ENCODE measurements at regions not wholly inside any gene's neighbourhood (a gene's known extent, or its start where the extent isn't known, plus 50 kb on each side); places are given as distances from the start of the nearest gene placed in this dataset.
"Not testable (repeated sequence)": the region's sequence is repeated elsewhere in the genome, so short reads cannot be mapped to it uniquely, and the experiment has no call there.

GRCh38 chr10:30560326-30560725, 69.2 kb downstream of the LYZL2 start:
- DNase-seq = no peak

GRCh38 chr10:30559180-30559579, 70.4 kb downstream of the LYZL2 start:
- DNase-seq = no peak

GRCh38 chr10:30558411-30558810, 71.1 kb downstream of the LYZL2 start:
- DNase-seq = no peak

- no peak for DNase-seq
These were observed 71.7 kb downstream of the LYZL2 start for GRCh38 chr10:30557884-30558283.

GRCh38 chr10:30556189-30556588, 73.4 kb downstream of the LYZL2 start:
- no peak for DNase-seq

GRCh38 chr10:30555465-30555864, 74.1 kb downstream of the LYZL2 start:
- no peak for DNase-seq

GRCh38 chr10:30554440-30554825, 75.1 kb downstream of the LYZL2 start:
- DNase-seq = no peak

GRCh38 chr10:30553626-30554439, 75.7 kb downstream of the LYZL2 start:
- no peak for DNase-seq

GRCh38 chr10:30553018-30553625, 76.4 kb downstream of the LYZL2 start:
- DNase-seq = no peak

- no peak for DNase-seq
These were observed 78.4 kb downstream of the LYZL2 start for GRCh38 chr10:30550967-30551815.

- not testable (repeated sequence) for DNase-seq
These were observed 80.3 kb downstream of the LYZL2 start for GRCh38 chr10:30549134-30549687.

- no peak for DNase-seq
These were observed 83.0 kb downstream of the LYZL2 start for GRCh38 chr10:30546511-30546910.

GRCh38 chr10:30542895-30543288, 86.7 kb downstream of the LYZL2 start:
- no peak for DNase-seq

- DNase-seq = no peak
These were observed 87.3 kb downstream of the LYZL2 start for GRCh38 chr10:30542001-30542894.

- DNase-seq = no peak
These were observed 89.3 kb downstream of the LYZL2 start for GRCh38 chr10:30540276-30540675.

GRCh38 chr10:30538086-30538485, 91.5 kb downstream of the LYZL2 start:
- no peak for DNase-seq

GRCh38 chr10:30537586-30537985, 92.0 kb downstream of the LYZL2 start:
- DNase-seq = no peak

GRCh38 chr10:30537158-30537557, 92.4 kb downstream of the LYZL2 start:
- not testable (repeated sequence) for DNase-seq

GRCh38 chr10:30536578-30536977, 93.0 kb downstream of the LYZL2 start:
- DNase-seq = no peak

- DNase-seq = no peak
These were observed 93.9 kb downstream of the LYZL2 start for GRCh38 chr10:30535677-30536076.

- peak; percentile 63 to 67 for DNase-seq
These were observed 94.9 kb downstream of the LYZL2 start for GRCh38 chr10:30534465-30535144.
